Esophagus muscularis mucosa (tissue), 3 donors: ENCODE measurements at regions not wholly inside any gene's neighbourhood (a gene's known extent, or its start where the extent isn't known, plus 50 kb on each side); places are given as distances from the start of the nearest gene placed in this dataset.

Experiments
- POLR2AphosphoS5 ChIP-seq, 2 donors: sonication (generic); formaldehyde crosslinking; IDR thresholded peaks; one replicate each; pipeline ENCODE4 v1.6.1; 2017; ENCODE audit warnings: antibody characterized with exemption in 2 of 2
- TF ChIP-seq, protein P1 (sequence below), 3 experiments: fragments of 200-600 bp in 2 of 3; fragments of 450-650 bp in 1 of 3; sonication (generic) in 2 of 3; IDR thresholded peaks; one replicate each; pipeline ENCODE4 v1.5.1; 2017 to 2019; ENCODE audit warnings: antibody characterized with exemption in 3 of 3, mild to moderate bottlenecking in 2 of 3, moderate library complexity in 1 of 3

GRCh38 chr4:149076401-149076800 is 634.2 kb upstream of the NR3C2 start:
- TF ChIP-seq, protein P1, sequence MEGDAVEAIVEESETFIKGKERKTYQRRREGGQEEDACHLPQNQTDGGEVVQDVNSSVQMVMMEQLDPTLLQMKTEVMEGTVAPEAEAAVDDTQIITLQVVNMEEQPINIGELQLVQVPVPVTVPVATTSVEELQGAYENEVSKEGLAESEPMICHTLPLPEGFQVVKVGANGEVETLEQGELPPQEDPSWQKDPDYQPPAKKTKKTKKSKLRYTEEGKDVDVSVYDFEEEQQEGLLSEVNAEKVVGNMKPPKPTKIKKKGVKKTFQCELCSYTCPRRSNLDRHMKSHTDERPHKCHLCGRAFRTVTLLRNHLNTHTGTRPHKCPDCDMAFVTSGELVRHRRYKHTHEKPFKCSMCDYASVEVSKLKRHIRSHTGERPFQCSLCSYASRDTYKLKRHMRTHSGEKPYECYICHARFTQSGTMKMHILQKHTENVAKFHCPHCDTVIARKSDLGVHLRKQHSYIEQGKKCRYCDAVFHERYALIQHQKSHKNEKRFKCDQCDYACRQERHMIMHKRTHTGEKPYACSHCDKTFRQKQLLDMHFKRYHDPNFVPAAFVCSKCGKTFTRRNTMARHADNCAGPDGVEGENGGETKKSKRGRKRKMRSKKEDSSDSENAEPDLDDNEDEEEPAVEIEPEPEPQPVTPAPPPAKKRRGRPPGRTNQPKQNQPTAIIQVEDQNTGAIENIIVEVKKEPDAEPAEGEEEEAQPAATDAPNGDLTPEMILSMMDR (IDR thresholded peaks at IDR 0.05): no peak
- TF ChIP-seq POLR2AphosphoS5 (IDR thresholded peaks at IDR 0.05): no peak
